A673 (cell line): ENCODE measurements at regions not wholly inside any gene's neighbourhood (a gene's known extent, or its start where the extent isn't known, plus 50 kb on each side); places are given as distances from the start of the nearest gene placed in this dataset.

Experiments
- EZH2 ChIP-seq: fragments of 200-600 bp; sonication (generic); IDR thresholded peaks from 2 replicates; pipeline ENCODE4 v1.6.1; 2017; ENCODE audit warnings: borderline replicate concordance, low read depth, mild to moderate bottlenecking, mixed read lengths, antibody characterized with exemption, low read length; ENCODE audit not compliant: poor library complexity, severe bottlenecking
- TF ChIP-seq, protein P1 (sequence below): fragments of 300-800, 200-600 bp; sonication (generic); conservative IDR thresholded peaks from 2 replicates; pipeline ENCODE4 v1.5.1; 2017; ENCODE audit warnings: low read depth, mild to moderate bottlenecking, antibody characterized with exemption, low read length, moderate library complexity, mixed read lengths

GRCh38 chr21:26409735-26410134 lies 163.4 kb downstream of the CYYR1 start:
- TF ChIP-seq, protein P1, sequence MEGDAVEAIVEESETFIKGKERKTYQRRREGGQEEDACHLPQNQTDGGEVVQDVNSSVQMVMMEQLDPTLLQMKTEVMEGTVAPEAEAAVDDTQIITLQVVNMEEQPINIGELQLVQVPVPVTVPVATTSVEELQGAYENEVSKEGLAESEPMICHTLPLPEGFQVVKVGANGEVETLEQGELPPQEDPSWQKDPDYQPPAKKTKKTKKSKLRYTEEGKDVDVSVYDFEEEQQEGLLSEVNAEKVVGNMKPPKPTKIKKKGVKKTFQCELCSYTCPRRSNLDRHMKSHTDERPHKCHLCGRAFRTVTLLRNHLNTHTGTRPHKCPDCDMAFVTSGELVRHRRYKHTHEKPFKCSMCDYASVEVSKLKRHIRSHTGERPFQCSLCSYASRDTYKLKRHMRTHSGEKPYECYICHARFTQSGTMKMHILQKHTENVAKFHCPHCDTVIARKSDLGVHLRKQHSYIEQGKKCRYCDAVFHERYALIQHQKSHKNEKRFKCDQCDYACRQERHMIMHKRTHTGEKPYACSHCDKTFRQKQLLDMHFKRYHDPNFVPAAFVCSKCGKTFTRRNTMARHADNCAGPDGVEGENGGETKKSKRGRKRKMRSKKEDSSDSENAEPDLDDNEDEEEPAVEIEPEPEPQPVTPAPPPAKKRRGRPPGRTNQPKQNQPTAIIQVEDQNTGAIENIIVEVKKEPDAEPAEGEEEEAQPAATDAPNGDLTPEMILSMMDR = no peak
- TF ChIP-seq EZH2 = no peak
